GM18505 (cell line): ENCODE measurements at regions not wholly inside any gene's neighbourhood (a gene's known extent, or its start where the extent isn't known, plus 50 kb on each side); places are given as distances from the start of the nearest gene placed in this dataset.
"Not testable (repeated sequence)": the region's sequence is repeated elsewhere in the genome, so short reads cannot be mapped to it uniquely, and the experiment has no call there.

Experiments
- ATAC-seq: cut with Tn5 transposase; IDR thresholded peaks from one replicate; pipeline ENCODE4 v1.9.1; 2021; ENCODE audit not compliant: unreplicated experiment
- POLR2A ChIP-seq: IDR thresholded peaks from 4 replicates; pipeline ENCODE4 v1.6.1; 2011; ENCODE audit warnings: borderline replicate concordance; ENCODE audit not compliant: insufficient read depth, insufficient read length; ENCODE audit errors: extremely low read depth

- TF ChIP-seq POLR2A = no peak
Measured at GRCh38 chr14:23877538-23878180, 75.9 kb upstream of the DHRS4 start.

GRCh38 chr14:23881282-23881681, 72.3 kb upstream of the DHRS4 start:
- no peak for ATAC-seq
- no peak for TF ChIP-seq POLR2A

More at GRCh38 chr14:23877538-23878180, 75.9 kb upstream of the DHRS4 start:
- ATAC-seq = peak; percentile 65

GRCh38 chr14:23883684-23884540, 69.7 kb upstream of the DHRS4 start:
- ATAC-seq = no peak
- TF ChIP-seq POLR2A = no peak

GRCh38 chr14:23884541-23884904, 69.0 kb upstream of the DHRS4 start:
- no peak for TF ChIP-seq POLR2A
- ATAC-seq = no peak

GRCh38 chr14:23887536-23887935, 66.0 kb upstream of the DHRS4 start:
- no peak for TF ChIP-seq POLR2A
- no peak for ATAC-seq

GRCh38 chr14:23891717-23892116, 61.9 kb upstream of the DHRS4 start:
- ATAC-seq = not testable (repeated sequence)

- not testable (repeated sequence) for ATAC-seq
Measured at GRCh38 chr14:23892289-23892688, 61.3 kb upstream of the DHRS4 start.

GRCh38 chr14:23894362-23895052, 59.1 kb upstream of the DHRS4 start:
- no peak for TF ChIP-seq POLR2A
- ATAC-seq = no peak

GRCh38 chr14:23895053-23895419, 58.5 kb upstream of the DHRS4 start:
- no peak for TF ChIP-seq POLR2A
- no peak for ATAC-seq

GRCh38 chr14:23895480-23895879, 58.1 kb upstream of the DHRS4 start:
- no peak for ATAC-seq
- TF ChIP-seq POLR2A = no peak

GRCh38 chr14:23896609-23897153, 56.9 kb upstream of the DHRS4 start:
- ATAC-seq = no peak
- TF ChIP-seq POLR2A = no peak

GRCh38 chr14:23897291-23897690, 56.3 kb upstream of the DHRS4 start:
- not testable (repeated sequence) for ATAC-seq

GRCh38 chr14:23898359-23898758, 55.2 kb upstream of the DHRS4 start:
- not testable (repeated sequence) for ATAC-seq

- no peak for ATAC-seq
- TF ChIP-seq POLR2A = no peak
Measured at GRCh38 chr14:23899788-23900187, 53.8 kb upstream of the DHRS4 start.
